ENCODE measurements at regions not wholly inside any gene's neighbourhood (a gene's known extent, or its start where the extent isn't known, plus 50 kb on each side); places are given as distances from the start of the nearest gene placed in this dataset.

DNA sequence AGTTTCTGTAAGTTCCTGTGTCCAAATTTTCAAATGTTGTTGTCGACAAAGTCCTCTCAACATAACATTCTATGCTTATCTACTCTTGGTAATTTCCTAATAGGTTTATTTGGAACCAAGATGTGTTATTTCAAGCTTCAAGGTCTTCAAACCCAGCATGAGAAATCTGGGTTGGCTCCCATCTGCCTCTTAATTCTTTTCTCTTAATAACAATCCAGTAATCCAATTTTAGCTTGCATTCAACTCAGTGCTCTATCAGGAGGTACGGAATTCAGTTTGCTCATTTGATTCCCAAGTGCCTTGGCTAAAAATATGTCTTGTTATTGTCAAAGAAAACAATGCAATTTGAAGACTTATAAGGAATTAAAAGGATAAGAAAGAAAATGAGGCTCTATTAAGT lies 235.5 kb upstream of the MID1 start:
- Histone ChIP-seq H4K5ac (ENCODE audit: low read depth, low read length) (no peak overlapping the region), H2AK9ac (replicated peaks; ENCODE audit: low read depth, low read length, poor library complexity) (no peak overlapping the region), H3K27me3 (ENCODE audit: control insufficient read depth, insufficient read depth, low read length) (no peaks in the 10 kb centered on the region), H2AK5ac (ENCODE audit: low read depth, low read length) (no peak overlapping the region), H3K4me2 (ENCODE audit: low read depth, low read length) (no peak overlapping the region), H3K9me3 (ENCODE audit: control insufficient read depth, insufficient read depth, low read length) (peaks cover 2% of the 10 kb centered on the region; the same call in 1 of the 2 replicates), H3K27ac (ENCODE audit: insufficient read depth, low read length) (no peak overlapping the region), H2BK5ac (ENCODE audit: low read depth, low read length, poor library complexity, severe bottlenecking) (no peak overlapping the region), H3K4me1 (ENCODE audit: control insufficient read depth, insufficient read depth, low read length) (no peaks in the 10 kb centered on the region), H4K91ac (ENCODE audit: insufficient read depth, low read depth, low read length) (no peak overlapping the region), H2BK120ac (ENCODE audit: low read depth, low read length) (no peak overlapping the region), H3K18ac (ENCODE audit: low read depth, low read length) (no peak overlapping the region), H3K36me3 (ENCODE audit: control insufficient read depth, insufficient read depth, low read length) (no peaks in the 10 kb centered on the region), H2AFZ (replicated peaks; ENCODE audit: low read length, poor library complexity) (no peak overlapping the region), H3K56ac (ENCODE audit: extremely low read depth, insufficient read depth, low read length) (no peak overlapping the region), H3K4ac (ENCODE audit: low read depth, low read length) (no peak overlapping the region), H3K79me1 (ENCODE audit: low read depth in 1 of 2, low read length in 2 of 2) (no peaks in the 10 kb centered on the region), H3K4me3 (ENCODE audit: insufficient read depth, low read depth, low read length) (no peak overlapping the region), H4K20me1 (ENCODE audit: insufficient read depth, low read length) (no peaks in the 10 kb centered on the region), H3K9ac (ENCODE audit: low read depth, low read length) (no peak overlapping the region), H2BK15ac (ENCODE audit: low read depth, low read length) (no peak overlapping the region), H2BK20ac (ENCODE audit: low read depth, low read length) (no peak overlapping the region), H3K23ac (ENCODE audit: low read depth, low read length) (no peak overlapping the region), H3K14ac (replicated peaks; ENCODE audit: low read depth, low read length) (no peak overlapping the region), H3K9me1 (ENCODE audit: insufficient read depth, low read length) (no peaks in the 10 kb centered on the region), H4K8ac (ENCODE audit: low read depth in 2 of 2, low read length in 2 of 2) (no peak overlapping the region)
- no TSS peak for BruUV-seq (replicated peaks)
- intact Hi-C loops (cut with micrococcal nuclease) (no loop called here), dilution Hi-C loops (cut with HindIII; ENCODE audit: low sequenced_read_pairs, unreplicated experiment) (no loop called here), in situ Hi-C loops (cut with MboI; ENCODE audit: low sequenced_read_pairs) (no loop called here)
- ChIA-PET CTCF (no interaction called here), POLR2A (ENCODE audit: unreplicated experiment) (no interaction called here)
- WGBS, 2 experiments (ENCODE audit: extremely low coverage in 2 of 2, insufficient read length in 1 of 2): no CpG with 5 or more reads among the region's 2 CpGs
- ATAC-seq (ENCODE audit: low read depth) (no peak), DNase-seq (no peak)
- TF ChIP-seq CHD1 (IDR thresholded peaks at IDR 0.05; ENCODE audit: low read depth, low read length) (no peak), POLR2A (IDR thresholded peaks at IDR 0.05; ENCODE audit: low read depth, low read length) (no peak), RCOR1 (IDR thresholded peaks at IDR 0.05; ENCODE audit: insufficient replicate concordance, low read length) (no peak), RAD21 (IDR thresholded peaks at IDR 0.05; ENCODE audit: low read length) (no peak), MAFK (IDR thresholded peaks at IDR 0.05; ENCODE audit: low read depth, low read length) (no peak), CEBPB (IDR thresholded peaks at IDR 0.05; ENCODE audit: low read depth, low read length) (no peak), FOS (IDR thresholded peaks at IDR 0.05; ENCODE audit: low read depth, low read length) (no peak), MAZ (IDR thresholded peaks at IDR 0.05; ENCODE audit: borderline replicate concordance, low read depth, low read length) (no peak), BHLHE40 (IDR thresholded peaks at IDR 0.05; ENCODE audit: low read depth, low read length) (no peak), SMC3 (IDR thresholded peaks at IDR 0.05; ENCODE audit: low read depth, low read length) (no peak), NFE2L2 (IDR thresholded peaks at IDR 0.05; ENCODE audit: low read depth, low read length) (no peak), MXI1 (IDR thresholded peaks at IDR 0.05; ENCODE audit: borderline replicate concordance, low read depth, low read length) (no peak), RFX5 (IDR thresholded peaks at IDR 0.05; ENCODE audit: low read depth, low read length) (no peak)
- TF ChIP-seq, protein P1, sequence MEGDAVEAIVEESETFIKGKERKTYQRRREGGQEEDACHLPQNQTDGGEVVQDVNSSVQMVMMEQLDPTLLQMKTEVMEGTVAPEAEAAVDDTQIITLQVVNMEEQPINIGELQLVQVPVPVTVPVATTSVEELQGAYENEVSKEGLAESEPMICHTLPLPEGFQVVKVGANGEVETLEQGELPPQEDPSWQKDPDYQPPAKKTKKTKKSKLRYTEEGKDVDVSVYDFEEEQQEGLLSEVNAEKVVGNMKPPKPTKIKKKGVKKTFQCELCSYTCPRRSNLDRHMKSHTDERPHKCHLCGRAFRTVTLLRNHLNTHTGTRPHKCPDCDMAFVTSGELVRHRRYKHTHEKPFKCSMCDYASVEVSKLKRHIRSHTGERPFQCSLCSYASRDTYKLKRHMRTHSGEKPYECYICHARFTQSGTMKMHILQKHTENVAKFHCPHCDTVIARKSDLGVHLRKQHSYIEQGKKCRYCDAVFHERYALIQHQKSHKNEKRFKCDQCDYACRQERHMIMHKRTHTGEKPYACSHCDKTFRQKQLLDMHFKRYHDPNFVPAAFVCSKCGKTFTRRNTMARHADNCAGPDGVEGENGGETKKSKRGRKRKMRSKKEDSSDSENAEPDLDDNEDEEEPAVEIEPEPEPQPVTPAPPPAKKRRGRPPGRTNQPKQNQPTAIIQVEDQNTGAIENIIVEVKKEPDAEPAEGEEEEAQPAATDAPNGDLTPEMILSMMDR (conservative IDR thresholded peaks at IDR 0.05; ENCODE audit: low read depth, low read length): no peak
- TF ChIP-seq, protein P2, sequence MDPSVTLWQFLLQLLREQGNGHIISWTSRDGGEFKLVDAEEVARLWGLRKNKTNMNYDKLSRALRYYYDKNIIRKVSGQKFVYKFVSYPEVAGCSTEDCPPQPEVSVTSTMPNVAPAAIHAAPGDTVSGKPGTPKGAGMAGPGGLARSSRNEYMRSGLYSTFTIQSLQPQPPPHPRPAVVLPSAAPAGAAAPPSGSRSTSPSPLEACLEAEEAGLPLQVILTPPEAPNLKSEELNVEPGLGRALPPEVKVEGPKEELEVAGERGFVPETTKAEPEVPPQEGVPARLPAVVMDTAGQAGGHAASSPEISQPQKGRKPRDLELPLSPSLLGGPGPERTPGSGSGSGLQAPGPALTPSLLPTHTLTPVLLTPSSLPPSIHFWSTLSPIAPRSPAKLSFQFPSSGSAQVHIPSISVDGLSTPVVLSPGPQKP (IDR thresholded peaks at IDR 0.05; ENCODE audit: borderline replicate concordance, low read depth, low read length): no peak
- TF ChIP-seq, protein P3, sequence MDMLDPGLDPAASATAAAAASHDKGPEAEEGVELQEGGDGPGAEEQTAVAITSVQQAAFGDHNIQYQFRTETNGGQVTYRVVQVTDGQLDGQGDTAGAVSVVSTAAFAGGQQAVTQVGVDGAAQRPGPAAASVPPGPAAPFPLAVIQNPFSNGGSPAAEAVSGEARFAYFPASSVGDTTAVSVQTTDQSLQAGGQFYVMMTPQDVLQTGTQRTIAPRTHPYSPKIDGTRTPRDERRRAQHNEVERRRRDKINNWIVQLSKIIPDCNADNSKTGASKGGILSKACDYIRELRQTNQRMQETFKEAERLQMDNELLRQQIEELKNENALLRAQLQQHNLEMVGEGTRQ (IDR thresholded peaks at IDR 0.05; ENCODE audit: low read depth, low read length): no peak
